C4-2B (cell line): ENCODE measurements at regions not wholly inside any gene's neighbourhood (a gene's known extent, or its start where the extent isn't known, plus 50 kb on each side); places are given as distances from the start of the nearest gene placed in this dataset.

Experiments used
- CTCF ChIP-seq: fragments of 450-650 bp; conservative IDR thresholded peaks from 2 replicates; pipeline ENCODE4 v1.5.1; 2017; ENCODE audit warnings: mild to moderate bottlenecking
- ZFX ChIP-seq: fragments of 450-650 bp; IDR thresholded peaks from 2 replicates; pipeline ENCODE4 v1.6.1; 2017

- no peak for TF ChIP-seq CTCF
- no peak for TF ChIP-seq ZFX
Observed at GRCh38 chr10:29908962-29909361, 150.4 kb downstream of the JCAD start.
